ENCODE measurements at regions not wholly inside any gene's neighbourhood (a gene's known extent, or its start where the extent isn't known, plus 50 kb on each side); places are given as distances from the start of the nearest gene placed in this dataset.

- no peaks in the 10 kb centered on the region for H3K4me1 ChIP-seq (ENCODE audit: control insufficient read depth, insufficient read depth, low read length)
- no peaks in the 10 kb centered on the region for H3K36me3 ChIP-seq (ENCODE audit: control insufficient read depth, insufficient read depth, low read length)
- H2BK20ac ChIP-seq (ENCODE audit: low read depth, low read length), result no peak overlapping the region
- intact Hi-C loops (cut with micrococcal nuclease), result no loop called here
- H3K9me3 ChIP-seq (ENCODE audit: control insufficient read depth, insufficient read depth, low read length), result no peaks in the 10 kb centered on the region
- dilution Hi-C loops (cut with HindIII; ENCODE audit: low sequenced_read_pairs, unreplicated experiment), result no loop called here
- H3K9me1 ChIP-seq (ENCODE audit: insufficient read depth, low read length), result no peaks in the 10 kb centered on the region
- no CpG with 5 or more reads among the region's 2 CpGs for WGBS, 2 experiments (ENCODE audit: extremely low coverage in 2 of 2, insufficient read length in 1 of 2)
- H2BK15ac ChIP-seq (ENCODE audit: low read depth, low read length), result no peak overlapping the region
- POLR2A ChIA-PET (ENCODE audit: unreplicated experiment), result no interaction called here
- no peak overlapping the region for H4K8ac ChIP-seq (ENCODE audit: low read depth in 2 of 2, low read length in 2 of 2)
- no peak for ATAC-seq (ENCODE audit: low read depth)
- in situ Hi-C loops (cut with MboI; ENCODE audit: low sequenced_read_pairs), result no loop called here
- no peak overlapping the region for H2BK5ac ChIP-seq (ENCODE audit: low read depth, low read length, poor library complexity, severe bottlenecking)
- no peak overlapping the region for H3K56ac ChIP-seq (ENCODE audit: extremely low read depth, insufficient read depth, low read length)
- BruUV-seq (replicated peaks), result no TSS peak
- no peak overlapping the region for H2AK5ac ChIP-seq (ENCODE audit: low read depth, low read length)
- no peak overlapping the region for H3K4me3 ChIP-seq (ENCODE audit: insufficient read depth, low read depth, low read length)
- no peaks in the 10 kb centered on the region for H4K20me1 ChIP-seq (ENCODE audit: insufficient read depth, low read length)
- no peak overlapping the region for H2BK120ac ChIP-seq (ENCODE audit: low read depth, low read length)
- no peak overlapping the region for H3K4ac ChIP-seq (ENCODE audit: low read depth, low read length)
- H3K18ac ChIP-seq (ENCODE audit: low read depth, low read length), result no peak overlapping the region
- H3K27ac ChIP-seq (ENCODE audit: insufficient read depth, low read length), result no peak overlapping the region
- no peak overlapping the region for H3K9ac ChIP-seq (ENCODE audit: low read depth, low read length)
- no peaks in the 10 kb centered on the region; the same call in 1 of the 2 replicates for H3K27me3 ChIP-seq (ENCODE audit: control insufficient read depth, insufficient read depth, low read length)
- no peak overlapping the region for H4K91ac ChIP-seq (ENCODE audit: insufficient read depth, low read depth, low read length)
- no peaks in the 10 kb centered on the region for H3K79me1 ChIP-seq (ENCODE audit: low read depth in 1 of 2, low read length in 2 of 2)
- DNase-seq, result no peak
- H3K14ac ChIP-seq (replicated peaks; ENCODE audit: low read depth, low read length), result no peak overlapping the region
- H3K4me2 ChIP-seq (ENCODE audit: low read depth, low read length), result no peak overlapping the region
- TF ChIP-seq SMC3 (IDR thresholded peaks at IDR 0.05; ENCODE audit: low read depth, low read length) (no peak), NFE2L2 (IDR thresholded peaks at IDR 0.05; ENCODE audit: low read depth, low read length) (no peak), FOS (IDR thresholded peaks at IDR 0.05; ENCODE audit: low read depth, low read length) (no peak), BHLHE40 (IDR thresholded peaks at IDR 0.05; ENCODE audit: low read depth, low read length) (no peak), ELK1 (IDR thresholded peaks at IDR 0.05; ENCODE audit: borderline replicate concordance, low read depth, low read length) (no peak), CTCF (conservative IDR thresholded peaks at IDR 0.05; ENCODE audit: low read depth, low read length) (no peak), CHD1 (IDR thresholded peaks at IDR 0.05; ENCODE audit: low read depth, low read length) (no peak), POLR2A (IDR thresholded peaks at IDR 0.05; ENCODE audit: low read depth, low read length) (no peak), CEBPB (IDR thresholded peaks at IDR 0.05; ENCODE audit: low read depth, low read length) (no peak)
- CTCF ChIA-PET, result no interaction called here
- H2AK9ac ChIP-seq (replicated peaks; ENCODE audit: low read depth, low read length, poor library complexity), result no peak overlapping the region
- no peak overlapping the region for H4K5ac ChIP-seq (ENCODE audit: low read depth, low read length)
- H2AFZ ChIP-seq (replicated peaks; ENCODE audit: low read length, poor library complexity), result no peak overlapping the region
- H3K23ac ChIP-seq (ENCODE audit: low read depth, low read length), result no peak overlapping the region
Observed at GRCh38 chr7:18210377-18210776, 182.7 kb upstream of the PRPS1L1 start.

Data from IMR-90 (cell line).